CD4-positive, alpha-beta T cell (primary cell): ENCODE measurements at regions not wholly inside any gene's neighbourhood (a gene's known extent, or its start where the extent isn't known, plus 50 kb on each side); places are given as distances from the start of the nearest gene placed in this dataset.

ENCODE experiments used
- ATAC-seq: fragments of 200-7000 bp; cut with Tn5 transposase; one replicate; pipeline ENCODE4 v1.10.0; 2022; ENCODE audit warnings: mild to moderate bottlenecking; ENCODE audit not compliant: poor library complexity
- CTCF ChIA-PET: fragments of 350-600 bp; sonication (Branson Sonifier 250); formaldehyde crosslinking; loops from one replicate; lab custom pipeline; 2021; ENCODE audit warnings: antibody characterized with exemption, inconsistent platforms; lab: Charles Lee
- POLR2A ChIA-PET: fragments of 350-600 bp; sonication (Branson Sonifier 250); formaldehyde crosslinking; loops from one replicate; lab custom pipeline; 2021; ENCODE audit warnings: antibody characterized with exemption, inconsistent platforms; lab: Charles Lee
- DNase-seq, 14 experiments: peaks; one replicate each; pipeline ENCODE4 v3.0.0-alpha.2; 2013 to 2020; ENCODE audit warnings: mixed read lengths in 2 of 14
- H3K27ac ChIP-seq, 2 donors: one replicate each; pipeline versions ENCODE4 v1.5.1 to v1.7.0; 2013; ENCODE audit warnings: low read length in 2 of 2, low read depth in 1 of 2, mild to moderate bottlenecking in 1 of 2
- H3K27me3 ChIP-seq, 2 experiments: 1 replicate in 1 of 2; 2 replicates in 1 of 2; pipeline versions ENCODE4 v1.6.1 to v1.7.0; 2013; ENCODE audit warnings: low read length in 2 of 2, control low read depth in 1 of 2, mild to moderate bottlenecking in 1 of 2, moderate library complexity in 1 of 2; ENCODE audit not compliant: insufficient read depth in 2 of 2, control insufficient read depth in 1 of 2
- H3K36me3 ChIP-seq: one replicate; pipeline ENCODE4 v1.6.1; 2013; ENCODE audit warnings: low read length, control low read depth; ENCODE audit not compliant: insufficient read depth
- H3K4me1 ChIP-seq: one replicate; pipeline ENCODE4 v1.6.1; 2013; ENCODE audit warnings: low read length, control low read depth; ENCODE audit not compliant: insufficient read depth
- H3K4me3 ChIP-seq: one replicate; pipeline ENCODE4 v1.5.1; 2013; ENCODE audit warnings: mild to moderate bottlenecking, low read length, moderate library complexity
- H3K9me3 ChIP-seq, 2 experiments: 1 replicate in 1 of 2; 2 replicates in 1 of 2; pipeline versions ENCODE4 v1.6.1 to v1.7.0; 2013; ENCODE audit warnings: low read length in 2 of 2, mild to moderate bottlenecking in 2 of 2, control low read depth in 1 of 2, moderate library complexity in 1 of 2; ENCODE audit not compliant: control insufficient read depth in 1 of 2, insufficient read depth in 1 of 2
- H3K27ac Mint-ChIP-seq: one replicate; pipeline ENCODE4 v1.8.0; 2020; ENCODE audit warnings: mixed read lengths
- H3K27me3 Mint-ChIP-seq: one replicate; pipeline ENCODE4 v1.8.0; 2021; ENCODE audit warnings: mixed read lengths
- H3K36me3 Mint-ChIP-seq: one replicate; pipeline ENCODE4 v1.8.0; 2021; ENCODE audit warnings: low read depth, mixed read lengths
- H3K4me1 Mint-ChIP-seq: one replicate; pipeline ENCODE4 v1.8.0; 2021; ENCODE audit warnings: low read depth, mixed read lengths
- H3K4me3 Mint-ChIP-seq: one replicate; pipeline ENCODE4 v1.8.0; 2020; ENCODE audit warnings: mild to moderate bottlenecking, mixed read lengths
- H3K9me3 Mint-ChIP-seq: one replicate; pipeline ENCODE4 v1.8.0; 2020; ENCODE audit warnings: mixed read lengths
- CTCF ChIP-seq: fragments of 200-600 bp; IDR thresholded peaks from one replicate; pipeline ENCODE4 v1.8.0; 2022; ENCODE audit warnings: antibody characterized with exemption, mild to moderate bottlenecking
- intact Hi-C, 2 experiments: fragments of 100-400 bp; cut with DNase I in 1 of 2; cut with micrococcal nuclease in 1 of 2; formaldehyde crosslinking; loops; one replicate each; pipeline versions ENCODE4 v1.15.1 to v1.9.0; 2023 to 2025; cut with DNase I, micrococcal nuclease

GRCh38 chr2:235171550-235172031, 219.8 kb downstream of the SH3BP4 start:
- Mint-ChIP-seq H3K36me3 (no peaks in the 10 kb centered on the region), H3K4me3 (no peak overlapping the region), H3K4me1 (no peaks in the 10 kb centered on the region), H3K9me3 (peaks cover 3% of the 10 kb centered on the region), H3K27me3 (peaks cover 15% of the 10 kb centered on the region), H3K27ac (no peak overlapping the region)
- Histone ChIP-seq H3K27me3 (peaks cover 0 to 4% of the 10 kb centered on the region in 2 experiments), H3K4me3 (no peak overlapping the region), H3K9me3 (peaks cover 0 to 9% of the 10 kb centered on the region in 2 experiments), H3K27ac (no peak overlapping the region), H3K36me3 (no peaks in the 10 kb centered on the region), H3K4me1 (no peaks in the 10 kb centered on the region)
- intact Hi-C loops: no loop called here
- no peak for TF ChIP-seq CTCF
- ATAC-seq (no peak), DNase-seq (no peak)
- ChIA-PET CTCF (no interaction called here), POLR2A (no interaction called here)

GRCh38 chr2:235180642-235181041, 228.8 kb downstream of the SH3BP4 start:
- Mint-ChIP-seq H3K4me3 (no peak overlapping the region), H3K27me3 (peaks cover 26% of the 10 kb centered on the region), H3K9me3 (no peaks in the 10 kb centered on the region), H3K36me3 (no peaks in the 10 kb centered on the region), H3K27ac (no peak overlapping the region), H3K4me1 (no peaks in the 10 kb centered on the region)
- DNase-seq (no peak), ATAC-seq (no peak)
- intact Hi-C loops: no loop called here
- Histone ChIP-seq H3K27ac (no peak overlapping the region), H3K4me3 (no peak overlapping the region), H3K9me3 (no peaks in the 10 kb centered on the region), H3K4me1 (no peaks in the 10 kb centered on the region), H3K36me3 (no peaks in the 10 kb centered on the region), H3K27me3 (peaks cover 3 to 7% of the 10 kb centered on the region in 2 experiments)
- no peak for TF ChIP-seq CTCF
- CTCF ChIA-PET: no interaction called here
- POLR2A ChIA-PET: no interaction called here

GRCh38 chr2:235183786-235184185, 232.0 kb downstream of the SH3BP4 start:
- Mint-ChIP-seq H3K36me3 (no peaks in the 10 kb centered on the region), H3K4me1 (no peaks in the 10 kb centered on the region)
- POLR2A ChIA-PET: interaction anchor here (0.7 kb wide), 1 partner anchor 9 kb away, joined by 4 read pairs; no protein-coding TSS in a partner anchor

More at GRCh38 chr2:235183786-235184185, 232.0 kb downstream of the SH3BP4 start:
- TF ChIP-seq CTCF: no peak
- Histone ChIP-seq H3K4me1 (no peaks in the 10 kb centered on the region), H3K27ac (no peak overlapping the region), H3K9me3 (no peaks in the 10 kb centered on the region), H3K36me3 (no peaks in the 10 kb centered on the region), H3K4me3 (no peak overlapping the region), H3K27me3 (peaks cover 5 to 7% of the 10 kb centered on the region in 2 experiments)
- DNase-seq (no peak), ATAC-seq (no peak)
- no peak overlapping the region for H3K27ac Mint-ChIP-seq
- no peak overlapping the region for H3K4me3 Mint-ChIP-seq
- peaks cover 23% of the 10 kb centered on the region for H3K27me3 Mint-ChIP-seq
- no peaks in the 10 kb centered on the region for H3K9me3 Mint-ChIP-seq
- CTCF ChIA-PET: no interaction called here
- intact Hi-C loops: no loop called here
